Lower lobe of right lung (tissue), 2 donors: ENCODE measurements at regions not wholly inside any gene's neighbourhood (a gene's known extent, or its start where the extent isn't known, plus 50 kb on each side); places are given as distances from the start of the nearest gene placed in this dataset.
A peak's percentile ranks its signal among the peaks of the same experiment; 100 is the strongest.

Source experiments
- ATAC-seq, 2 donors: fragments of 200-7000 bp; cut with Tn5 transposase; one replicate each; pipeline ENCODE4 v1.9.1; 2020 to 2022; ENCODE audit warnings: mild to moderate bottlenecking in 2 of 2, moderate library complexity in 2 of 2
- DNase-seq: peaks from one replicate; pipeline ENCODE4 v3.0.0-alpha.2; 2020
- H3K27ac ChIP-seq: fragments of 200-600 bp; one replicate; pipeline ENCODE4 v1.8.0; 2022
- H3K27me3 ChIP-seq: fragments of 200-600 bp; one replicate; pipeline ENCODE4 v1.8.0; 2022; ENCODE audit warnings: low read depth
- H3K36me3 ChIP-seq: fragments of 200-600 bp; one replicate; pipeline ENCODE4 v1.8.0; 2022; ENCODE audit warnings: mild to moderate bottlenecking
- H3K4me1 ChIP-seq: fragments of 200-600 bp; one replicate; pipeline ENCODE4 v1.8.0; 2022
- H3K4me3 ChIP-seq: fragments of 200-600 bp; one replicate; pipeline ENCODE4 v1.8.0; 2022; ENCODE audit warnings: mild to moderate bottlenecking
- H3K9me3 ChIP-seq: fragments of 200-600 bp; one replicate; pipeline ENCODE4 v1.8.0; 2022
- intact Hi-C: fragments of 100-400 bp; cut with DNase I; formaldehyde crosslinking; loops from one replicate; pipeline ENCODE4 v1.11.0; 2022
- TF ChIP-seq, protein P1 (sequence below): fragments of 200-600 bp; IDR thresholded peaks from one replicate; pipeline ENCODE4 v1.8.0; 2022; ENCODE audit warnings: antibody characterized with exemption, mild to moderate bottlenecking
- donor health status: DM: no; HTN: yes; CAD: no; lungs with severe emphysema.

GRCh38 chr10:28429573-28430216 lies 103.2 kb upstream of the WAC start:
- ATAC-seq (no peak), DNase-seq (no peak)
- Histone ChIP-seq H3K27me3 (no peaks in the 10 kb centered on the region), H3K4me3 (no peak overlapping the region), H3K36me3 (no peaks in the 10 kb centered on the region), H3K4me1 (peaks cover 7% of the 10 kb centered on the region), H3K27ac (no peak overlapping the region), H3K9me3 (no peaks in the 10 kb centered on the region)
- intact Hi-C loops: no loop called here
- TF ChIP-seq, protein P1, sequence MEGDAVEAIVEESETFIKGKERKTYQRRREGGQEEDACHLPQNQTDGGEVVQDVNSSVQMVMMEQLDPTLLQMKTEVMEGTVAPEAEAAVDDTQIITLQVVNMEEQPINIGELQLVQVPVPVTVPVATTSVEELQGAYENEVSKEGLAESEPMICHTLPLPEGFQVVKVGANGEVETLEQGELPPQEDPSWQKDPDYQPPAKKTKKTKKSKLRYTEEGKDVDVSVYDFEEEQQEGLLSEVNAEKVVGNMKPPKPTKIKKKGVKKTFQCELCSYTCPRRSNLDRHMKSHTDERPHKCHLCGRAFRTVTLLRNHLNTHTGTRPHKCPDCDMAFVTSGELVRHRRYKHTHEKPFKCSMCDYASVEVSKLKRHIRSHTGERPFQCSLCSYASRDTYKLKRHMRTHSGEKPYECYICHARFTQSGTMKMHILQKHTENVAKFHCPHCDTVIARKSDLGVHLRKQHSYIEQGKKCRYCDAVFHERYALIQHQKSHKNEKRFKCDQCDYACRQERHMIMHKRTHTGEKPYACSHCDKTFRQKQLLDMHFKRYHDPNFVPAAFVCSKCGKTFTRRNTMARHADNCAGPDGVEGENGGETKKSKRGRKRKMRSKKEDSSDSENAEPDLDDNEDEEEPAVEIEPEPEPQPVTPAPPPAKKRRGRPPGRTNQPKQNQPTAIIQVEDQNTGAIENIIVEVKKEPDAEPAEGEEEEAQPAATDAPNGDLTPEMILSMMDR: no peak

DNA sequence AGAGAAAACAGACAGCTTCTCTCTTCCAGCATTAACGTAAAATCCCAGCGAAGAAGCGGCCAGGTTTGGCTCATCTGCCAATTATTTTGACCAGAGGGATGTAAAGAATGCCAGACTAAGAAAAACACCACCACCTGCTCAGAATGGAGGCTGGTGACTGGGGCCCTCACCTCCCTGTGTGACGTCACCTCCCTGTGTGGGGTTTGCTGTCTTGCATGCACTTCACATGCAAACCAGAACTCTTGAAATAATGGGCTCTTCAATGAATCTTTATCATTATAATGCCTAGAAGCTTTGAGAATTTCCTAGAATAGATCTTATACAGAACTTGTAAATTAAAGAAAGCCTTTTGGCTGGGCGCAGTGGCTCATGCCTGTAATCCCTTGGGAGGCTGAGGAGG lies 101.8 kb upstream of the WAC start:
- intact Hi-C loops: no loop called here
- no peaks in the 10 kb centered on the region for H3K36me3 ChIP-seq
- ATAC-seq (no peak), DNase-seq (no peak)
- no peaks in the 10 kb centered on the region for H3K27me3 ChIP-seq
- no peak overlapping the region for H3K27ac ChIP-seq
- H3K4me3 ChIP-seq: no peak overlapping the region
- H3K9me3 ChIP-seq: no peaks in the 10 kb centered on the region
- H3K4me1 ChIP-seq: peaks cover 7% of the 10 kb centered on the region
- TF ChIP-seq, protein P1: no peak

- DNase-seq (peak; percentile 75), ATAC-seq (peak; percentile 89 to 92)
- H3K4me1 ChIP-seq: peaks cover 7% of the 10 kb centered on the region
- intact Hi-C loops: no loop called here
- H3K27ac ChIP-seq: no peak overlapping the region
- H3K4me3 ChIP-seq: no peak overlapping the region
- H3K9me3 ChIP-seq: no peaks in the 10 kb centered on the region
- H3K27me3 ChIP-seq: no peaks in the 10 kb centered on the region
- no peaks in the 10 kb centered on the region for H3K36me3 ChIP-seq
- TF ChIP-seq, protein P1: peak; percentile 80
Observed at GRCh38 chr10:28432210-28432676, 100.7 kb upstream of the WAC start.

DNA sequence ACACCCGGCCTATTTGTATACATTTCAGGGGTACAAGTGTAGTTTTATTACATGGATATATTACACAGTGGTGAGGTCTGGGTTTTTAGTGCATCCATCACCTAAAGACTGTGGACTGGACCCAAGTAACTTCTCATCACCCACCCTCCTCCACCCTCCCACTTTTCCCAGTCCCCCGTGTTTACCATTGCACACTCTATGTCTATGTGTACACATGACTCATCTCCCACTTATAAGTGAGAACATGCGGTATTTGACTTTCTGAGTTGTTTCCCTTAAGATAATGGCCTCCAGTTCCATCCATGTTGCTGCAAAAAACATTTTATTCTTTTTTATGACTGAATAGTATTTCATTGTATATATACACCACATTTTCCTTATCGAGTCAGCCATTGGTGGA lies 98.9 kb upstream of the WAC start:
- Histone ChIP-seq H3K27ac (no peak overlapping the region), H3K4me3 (no peak overlapping the region), H3K27me3 (no peaks in the 10 kb centered on the region), H3K9me3 (no peaks in the 10 kb centered on the region), H3K36me3 (no peaks in the 10 kb centered on the region), H3K4me1 (peaks cover 7% of the 10 kb centered on the region)
- intact Hi-C loops: no loop called here
- ATAC-seq (no peak), DNase-seq (no peak)
- TF ChIP-seq, protein P1: no peak

DNA sequence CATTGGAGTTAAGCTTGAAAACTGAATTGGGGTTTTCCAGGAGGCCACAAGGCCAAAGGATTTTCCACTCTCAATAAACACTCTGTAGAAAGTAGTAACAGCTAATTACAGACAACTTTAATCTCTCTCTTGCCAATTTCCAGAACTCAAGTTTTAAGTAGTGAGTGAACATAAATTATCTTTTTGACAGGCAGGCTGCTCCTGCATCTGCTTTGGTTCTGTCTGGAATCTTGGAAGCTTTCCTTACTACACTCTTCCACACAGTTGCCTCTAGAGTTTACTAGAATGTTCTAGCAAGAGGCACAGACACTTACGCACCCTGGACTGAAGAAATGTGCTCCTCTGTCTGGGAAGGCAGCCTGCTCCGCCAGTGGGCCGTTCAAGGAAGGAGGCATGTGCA lies 90.5 kb upstream of the WAC start:
- ATAC-seq: no peak
- intact Hi-C loops: no loop called here
- TF ChIP-seq, protein P1: no peak
- H3K4me1 ChIP-seq: no peaks in the 10 kb centered on the region
- no peak for DNase-seq
- no peak overlapping the region for H3K4me3 ChIP-seq
- H3K27ac ChIP-seq: no peak overlapping the region
- no peaks in the 10 kb centered on the region for H3K27me3 ChIP-seq
- no peaks in the 10 kb centered on the region for H3K9me3 ChIP-seq
- no peaks in the 10 kb centered on the region for H3K36me3 ChIP-seq
